HG03354 (cell line): ENCODE measurements at regions not wholly inside any gene's neighbourhood (a gene's known extent, or its start where the extent isn't known, plus 50 kb on each side); places are given as distances from the start of the nearest gene placed in this dataset.

Experiments used
- ATAC-seq: cut with Tn5 transposase; IDR thresholded peaks from one replicate; pipeline ENCODE4 v1.9.1; 2021; ENCODE audit warnings: mild to moderate bottlenecking; ENCODE audit not compliant: unreplicated experiment, poor library complexity, severe bottlenecking

DNA sequence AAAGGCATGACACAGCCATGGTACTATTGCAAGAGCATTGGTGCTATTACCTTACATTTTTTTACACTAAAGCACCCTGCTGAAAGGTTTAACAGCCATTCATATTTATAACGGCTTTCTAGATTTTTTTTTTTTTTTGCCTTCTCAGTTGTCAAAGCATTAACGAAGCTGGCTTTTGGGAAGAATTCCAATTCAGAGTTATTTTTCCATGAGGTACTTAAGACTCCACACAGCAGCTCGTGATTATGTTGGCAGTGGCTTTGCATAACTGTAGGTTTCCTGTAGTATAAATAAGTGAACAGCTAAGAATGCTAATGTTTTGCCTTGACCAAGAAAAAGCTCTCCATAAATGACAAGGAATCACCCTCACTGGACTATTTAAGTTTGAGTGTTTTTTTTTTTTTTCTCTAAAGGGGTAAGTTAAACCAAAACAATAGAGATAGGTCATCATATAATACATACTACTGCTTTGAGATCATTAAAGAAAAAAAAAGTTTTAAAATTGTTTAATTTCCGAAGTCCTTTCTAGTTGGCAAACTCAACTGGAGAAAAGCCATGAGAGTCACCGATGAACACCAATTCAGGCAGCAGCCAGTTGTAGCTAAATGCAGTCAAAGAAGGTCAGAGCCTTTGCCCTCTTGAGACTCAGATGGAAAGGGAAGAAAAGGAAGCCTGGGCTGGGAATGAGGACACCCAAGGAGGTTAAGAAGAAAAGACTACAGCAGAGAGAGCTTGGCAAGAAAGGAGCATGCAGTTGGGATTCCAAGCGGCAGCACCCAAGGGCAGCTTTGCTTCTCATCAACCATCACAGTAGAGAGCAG lies 187.4 kb upstream of the NCKAP5 start:
- ATAC-seq: no peak

GRCh38 chr2:133756833-133757232 lies 188.6 kb upstream of the NCKAP5 start:
- no peak for ATAC-seq

- no peak for ATAC-seq
Observed at GRCh38 chr2:133760376-133760775, 192.1 kb upstream of the NCKAP5 start.

- no peak for ATAC-seq
Observed at GRCh38 chr2:133765658-133766057, 197.4 kb upstream of the NCKAP5 start.

DNA sequence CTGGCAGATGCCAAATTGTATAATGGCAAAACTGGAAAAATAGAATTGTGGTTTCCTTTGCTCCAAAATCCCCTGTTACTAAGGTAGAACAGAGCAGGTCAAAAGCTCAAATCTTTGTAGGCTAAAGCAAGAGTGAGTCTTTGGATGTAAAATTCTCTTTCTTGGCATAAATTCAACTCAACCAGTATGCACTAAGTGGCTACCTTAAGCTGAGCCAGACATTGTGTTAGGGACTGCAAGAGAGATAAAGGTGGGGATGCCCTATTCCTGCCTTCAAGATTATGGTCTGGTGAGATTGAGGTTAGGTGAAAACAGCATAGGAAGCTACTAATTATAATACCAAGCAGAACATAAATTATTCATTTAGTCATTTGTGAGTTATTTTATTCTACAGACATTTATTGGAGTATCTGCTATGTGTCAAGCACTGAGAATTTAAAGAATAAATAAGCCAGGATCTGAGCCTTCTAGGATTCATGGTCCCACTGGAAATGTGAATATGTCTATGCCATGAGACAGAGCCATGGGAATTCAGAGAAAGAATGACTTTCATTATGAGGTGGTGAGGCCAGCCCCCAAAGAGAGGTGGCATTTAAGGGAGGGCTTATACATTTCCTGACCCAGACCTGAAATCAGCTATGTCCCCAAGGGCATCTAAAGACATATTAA lies 198.0 kb upstream of the NCKAP5 start:
- ATAC-seq: no peak

DNA sequence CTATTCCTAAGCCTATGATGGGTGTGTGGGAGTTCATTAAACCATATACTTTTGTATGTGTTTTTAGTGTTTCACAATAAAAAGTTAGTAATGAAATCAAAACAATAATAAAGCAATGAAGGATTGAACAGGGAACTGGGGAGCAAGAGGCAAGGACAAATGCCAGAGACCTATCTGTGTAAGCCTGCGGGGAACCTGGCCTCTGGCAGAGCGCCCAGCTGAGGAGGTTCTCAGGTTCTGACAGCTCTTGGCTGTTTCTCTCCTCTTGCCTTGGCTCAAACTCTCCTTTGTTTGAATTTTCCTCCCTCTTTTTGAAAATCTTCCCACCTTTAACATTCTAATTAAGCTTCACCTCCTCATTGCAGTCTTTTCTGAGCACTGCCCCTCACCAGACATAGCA lies 200.0 kb upstream of the NCKAP5 start:
- ATAC-seq: no peak

DNA sequence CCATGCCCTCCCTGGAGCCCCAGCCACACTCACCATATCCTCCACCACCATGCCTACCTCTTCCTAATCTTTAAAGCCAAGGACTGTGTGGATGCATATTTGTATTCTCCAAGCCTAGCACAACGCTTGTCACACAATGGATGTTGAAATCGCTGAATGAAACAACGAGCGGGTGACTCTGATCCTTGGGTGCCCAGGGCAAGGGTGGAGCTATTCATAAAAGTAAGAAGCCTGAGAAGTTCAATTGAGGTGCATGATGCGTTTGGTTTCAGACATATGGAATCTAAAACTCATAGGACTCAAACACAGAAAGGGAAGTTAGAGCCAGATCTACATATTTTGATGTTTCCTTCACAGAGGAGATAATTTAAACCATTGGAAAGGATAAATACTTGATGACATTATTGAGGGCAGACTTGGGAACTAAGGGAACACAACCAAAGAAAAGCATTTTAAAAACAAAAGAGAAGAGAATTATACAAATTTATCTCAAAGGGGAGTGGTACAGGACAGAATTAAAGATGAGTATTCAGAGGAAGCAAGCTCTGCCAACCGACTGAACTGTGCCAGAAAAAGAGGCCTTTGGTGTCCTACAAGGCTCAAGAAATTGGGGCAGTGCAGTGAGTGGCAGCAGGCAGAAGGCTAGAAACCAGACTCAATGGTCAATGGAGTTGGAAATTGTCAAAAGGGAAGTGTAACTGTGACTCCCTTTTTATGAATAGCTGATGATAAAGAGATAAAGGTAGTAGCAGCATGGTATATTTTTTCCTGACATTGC lies 200.6 kb upstream of the NCKAP5 start:
- no peak for ATAC-seq

DNA sequence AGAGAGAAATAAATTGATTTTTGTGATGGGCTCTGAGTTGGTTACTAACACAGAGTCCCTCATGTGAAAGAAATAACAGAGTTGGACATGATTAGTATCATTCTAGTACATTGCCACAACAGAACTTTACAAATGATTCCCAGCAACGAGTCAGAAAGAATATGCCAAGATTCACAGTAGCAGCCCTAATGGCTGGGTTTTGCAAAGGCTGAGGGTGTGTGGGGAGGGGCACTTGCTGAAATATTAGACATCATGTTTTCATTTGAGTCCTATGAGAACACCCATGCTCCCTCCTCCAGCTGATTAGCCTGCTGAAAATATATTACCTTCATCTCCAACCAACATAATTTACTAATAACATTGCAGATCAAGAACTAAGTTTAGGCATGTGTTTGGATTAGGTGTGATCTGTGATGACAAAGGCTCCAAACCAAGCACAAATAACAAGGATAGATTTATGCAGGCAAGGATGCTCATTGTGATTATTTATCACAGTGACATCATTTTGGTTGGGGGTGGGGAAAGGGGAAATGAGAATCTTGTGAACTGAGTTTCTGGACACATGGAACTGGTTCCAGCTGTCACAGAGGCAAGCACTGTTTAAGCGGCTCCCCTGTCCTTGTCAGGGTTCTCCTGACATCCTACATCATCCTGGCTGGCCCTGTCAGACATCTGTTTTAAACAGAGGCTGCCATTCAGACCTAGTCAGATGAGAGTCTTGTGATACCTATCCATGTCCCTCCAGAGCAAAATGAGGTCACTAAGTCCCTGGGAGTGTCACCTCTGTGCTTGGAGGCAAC lies 205.8 kb upstream of the NCKAP5 start:
- no peak for ATAC-seq

DNA sequence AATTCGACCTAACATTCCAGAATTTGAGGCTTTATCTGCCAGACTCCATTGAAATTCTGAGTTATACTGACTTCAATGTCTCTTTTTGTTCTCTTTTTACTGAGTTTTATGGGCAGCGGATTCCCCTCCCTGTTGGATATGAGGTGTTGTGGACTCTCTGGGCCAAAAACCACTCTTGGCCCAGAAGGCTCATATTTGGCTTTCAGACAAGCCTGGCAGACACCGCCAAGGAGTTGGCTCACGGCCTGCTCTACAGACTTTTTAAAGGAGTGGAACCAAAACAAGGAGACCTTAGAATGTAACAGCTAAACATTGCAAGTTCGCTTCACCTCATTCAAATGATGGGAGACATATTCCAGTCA lies 206.4 kb upstream of the NCKAP5 start:
- no peak for ATAC-seq

- ATAC-seq: no peak
Observed at GRCh38 chr2:133776936-133777573, 208.8 kb upstream of the NCKAP5 start.

GRCh38 chr2:133777574-133777960 lies 209.3 kb upstream of the NCKAP5 start:
- ATAC-seq: no peak

DNA sequence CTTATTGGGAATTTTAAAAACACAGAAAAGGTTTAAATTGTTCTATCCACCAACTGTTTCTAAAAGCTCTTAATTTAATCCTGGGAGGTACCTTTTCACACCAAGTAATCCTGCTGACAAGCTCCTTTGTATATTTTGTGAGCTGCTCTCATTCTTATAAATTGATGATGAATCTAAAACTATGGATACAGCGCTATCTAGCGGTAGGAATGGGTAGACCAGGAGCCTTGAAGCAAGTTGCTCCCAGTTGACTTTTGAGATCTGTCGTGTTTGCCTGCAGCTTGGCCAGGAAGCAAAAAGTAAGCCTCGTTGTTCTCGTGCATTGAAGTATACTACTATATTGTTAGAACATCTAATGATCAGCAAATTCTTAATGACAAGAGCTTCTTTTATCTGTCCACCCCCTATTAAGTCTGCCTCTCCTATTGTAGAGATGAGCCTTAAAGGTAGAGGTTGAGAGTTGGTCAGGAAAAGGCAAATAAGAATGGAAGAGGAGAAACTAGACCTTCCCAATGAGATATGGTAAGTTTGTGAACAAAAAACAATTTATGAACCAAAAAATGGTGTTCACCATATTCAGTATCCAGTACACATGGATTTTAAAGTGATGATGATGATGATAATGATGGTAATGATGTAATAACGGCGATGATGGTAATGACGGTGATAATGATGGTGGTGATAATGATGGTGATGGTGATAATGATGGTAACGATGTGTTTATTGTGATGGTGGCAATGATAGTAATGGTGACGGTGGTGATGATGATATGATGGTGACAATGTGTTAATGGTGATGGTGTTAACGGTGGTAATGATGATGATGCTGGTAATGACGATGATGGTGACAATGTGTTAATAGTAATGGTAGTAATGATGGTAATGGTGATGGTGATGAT lies 212.1 kb upstream of the NCKAP5 start:
- peak; percentile 80 for ATAC-seq

- no peak for ATAC-seq
Observed at GRCh38 chr2:133780997-133781513, 212.8 kb upstream of the NCKAP5 start.

- ATAC-seq: no peak
Observed at GRCh38 chr2:133787207-133787606, 218.9 kb upstream of the NCKAP5 start.

- ATAC-seq: no peak
Observed at GRCh38 chr2:133787651-133788050, 219.4 kb upstream of the NCKAP5 start.

- no peak for ATAC-seq
Observed at GRCh38 chr2:133788386-133788785, 220.1 kb upstream of the NCKAP5 start.

DNA sequence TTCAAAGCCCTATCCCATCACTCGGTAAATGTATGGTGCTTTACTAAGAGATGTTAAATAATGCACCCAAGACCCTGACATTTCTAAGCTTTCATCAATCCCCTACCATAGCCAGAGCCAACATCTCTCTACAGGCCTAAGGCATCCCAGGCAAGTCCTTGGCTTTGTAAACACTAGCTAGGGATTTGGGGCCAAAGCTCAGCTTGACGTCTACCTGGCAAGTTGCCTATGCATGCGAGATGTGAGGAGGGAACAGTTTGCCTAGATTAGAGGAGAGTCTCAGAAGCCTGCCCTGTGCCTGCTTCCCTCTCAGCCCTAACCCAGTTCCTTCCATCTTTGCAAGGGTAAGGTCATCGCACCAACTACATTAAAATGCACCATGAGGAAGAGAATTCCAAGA lies 221.5 kb upstream of the NCKAP5 start:
- no peak for ATAC-seq

GRCh38 chr2:133790711-133791110 lies 222.4 kb upstream of the NCKAP5 start:
- ATAC-seq: no peak
